VCaP (cell line): ENCODE measurements at regions not wholly inside any gene's neighbourhood (a gene's known extent, or its start where the extent isn't known, plus 50 kb on each side); places are given as distances from the start of the nearest gene placed in this dataset.

Experiments used
- H3K27ac ChIP-seq: fragments of 450-650 bp; 2 replicates; pipeline ENCODE4 v1.5.1; 2017
- TF ChIP-seq, protein P1 (sequence below): fragments of 450-650 bp; conservative IDR thresholded peaks from 2 replicates; pipeline ENCODE4 v1.5.1; 2017; ENCODE audit warnings: mild to moderate bottlenecking, moderate library complexity

DNA sequence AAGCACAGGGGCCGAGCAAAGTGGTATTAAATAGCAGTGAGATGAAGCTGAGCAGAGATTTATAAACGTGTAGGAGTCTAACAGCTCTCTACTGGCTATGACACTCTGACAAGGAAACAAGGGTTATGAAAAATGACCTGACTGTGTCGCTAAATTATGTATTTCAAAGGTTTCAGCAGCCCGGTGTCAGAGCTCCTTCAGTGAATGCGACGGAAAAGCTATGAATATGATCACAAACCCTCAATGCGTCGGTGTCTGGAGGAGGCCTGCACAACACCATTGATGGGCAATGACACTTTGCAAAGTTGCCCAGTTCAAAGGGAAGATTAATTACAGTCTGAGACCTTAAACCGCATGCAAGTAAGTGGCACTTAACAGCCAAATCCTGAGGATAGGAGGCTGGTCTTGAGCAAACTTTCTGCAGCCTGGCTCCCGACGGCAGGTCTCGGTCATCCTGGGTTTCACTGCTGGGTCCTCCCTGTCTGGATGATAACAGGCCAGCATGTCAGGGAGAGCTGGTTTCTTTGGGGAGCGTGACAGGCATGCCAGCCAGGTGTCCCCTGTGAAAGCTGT lies 615.1 kb upstream of the SALL3 start:
- TF ChIP-seq, protein P1, sequence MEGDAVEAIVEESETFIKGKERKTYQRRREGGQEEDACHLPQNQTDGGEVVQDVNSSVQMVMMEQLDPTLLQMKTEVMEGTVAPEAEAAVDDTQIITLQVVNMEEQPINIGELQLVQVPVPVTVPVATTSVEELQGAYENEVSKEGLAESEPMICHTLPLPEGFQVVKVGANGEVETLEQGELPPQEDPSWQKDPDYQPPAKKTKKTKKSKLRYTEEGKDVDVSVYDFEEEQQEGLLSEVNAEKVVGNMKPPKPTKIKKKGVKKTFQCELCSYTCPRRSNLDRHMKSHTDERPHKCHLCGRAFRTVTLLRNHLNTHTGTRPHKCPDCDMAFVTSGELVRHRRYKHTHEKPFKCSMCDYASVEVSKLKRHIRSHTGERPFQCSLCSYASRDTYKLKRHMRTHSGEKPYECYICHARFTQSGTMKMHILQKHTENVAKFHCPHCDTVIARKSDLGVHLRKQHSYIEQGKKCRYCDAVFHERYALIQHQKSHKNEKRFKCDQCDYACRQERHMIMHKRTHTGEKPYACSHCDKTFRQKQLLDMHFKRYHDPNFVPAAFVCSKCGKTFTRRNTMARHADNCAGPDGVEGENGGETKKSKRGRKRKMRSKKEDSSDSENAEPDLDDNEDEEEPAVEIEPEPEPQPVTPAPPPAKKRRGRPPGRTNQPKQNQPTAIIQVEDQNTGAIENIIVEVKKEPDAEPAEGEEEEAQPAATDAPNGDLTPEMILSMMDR = no peak
- no peak overlapping the region for H3K27ac ChIP-seq

DNA sequence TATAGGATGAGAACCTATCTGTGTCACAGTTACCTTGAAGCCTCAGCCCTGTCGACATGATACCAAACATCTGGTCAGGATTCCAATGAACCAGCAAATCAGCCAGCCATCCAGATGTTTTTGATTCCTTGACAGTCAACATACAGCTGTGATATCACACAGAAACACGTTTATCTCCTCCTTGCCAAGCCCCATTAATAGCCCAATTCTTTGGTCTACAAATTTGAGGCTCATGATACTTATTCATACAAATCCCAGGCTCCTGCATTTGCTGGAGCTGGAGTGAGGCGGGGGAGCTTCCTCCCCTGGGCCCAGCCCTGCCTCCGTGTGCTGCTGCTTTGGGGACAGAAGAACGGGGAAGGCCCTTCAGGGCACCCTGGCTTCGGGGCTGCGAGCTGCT lies 611.6 kb upstream of the SALL3 start:
- TF ChIP-seq, protein P1 = no peak
- no peak overlapping the region for H3K27ac ChIP-seq

DNA sequence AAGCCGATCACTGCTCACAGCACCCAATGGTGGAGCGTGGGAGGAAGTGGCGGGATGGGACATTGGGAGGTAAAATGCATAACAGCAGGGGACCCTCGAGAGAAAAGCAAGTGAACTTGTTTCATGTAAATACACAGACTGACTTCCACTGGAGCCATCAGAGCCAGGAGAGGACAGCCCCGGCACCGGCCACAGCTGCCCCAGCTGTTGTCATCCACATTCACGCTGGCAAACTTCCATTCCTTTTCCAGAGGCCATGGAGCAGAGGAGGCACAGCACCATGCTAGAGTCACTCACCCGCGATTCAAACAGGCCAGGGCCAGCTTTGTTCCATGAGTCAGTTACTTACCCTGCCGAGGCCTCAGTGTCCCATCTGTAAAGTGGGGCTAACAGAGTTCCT lies 610.9 kb upstream of the SALL3 start:
- TF ChIP-seq, protein P1 = no peak

DNA sequence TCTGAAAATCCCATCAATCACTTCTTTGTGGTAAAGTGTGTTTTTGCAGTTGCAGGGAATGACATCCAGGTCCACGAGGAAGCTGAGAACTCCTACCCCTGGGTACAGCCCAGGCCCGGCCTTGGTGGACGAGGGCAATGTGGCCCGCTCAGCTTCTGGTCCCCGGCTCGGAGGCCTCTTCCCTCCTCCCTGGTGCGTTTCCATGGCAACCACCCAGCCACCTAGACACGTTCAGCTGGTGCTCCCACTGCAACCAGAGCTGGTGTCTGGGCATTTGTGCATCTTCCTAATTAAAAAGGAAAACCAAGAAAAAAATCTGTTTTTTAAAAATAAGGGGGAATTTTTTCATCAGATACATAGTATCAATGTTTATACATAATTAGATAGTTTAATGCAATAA lies 603.6 kb upstream of the SALL3 start:
- TF ChIP-seq, protein P1 = no peak
- no peak overlapping the region for H3K27ac ChIP-seq

More for the DNA sequence above, 610.9 kb upstream of the SALL3 start:
- no peak overlapping the region for H3K27ac ChIP-seq

DNA sequence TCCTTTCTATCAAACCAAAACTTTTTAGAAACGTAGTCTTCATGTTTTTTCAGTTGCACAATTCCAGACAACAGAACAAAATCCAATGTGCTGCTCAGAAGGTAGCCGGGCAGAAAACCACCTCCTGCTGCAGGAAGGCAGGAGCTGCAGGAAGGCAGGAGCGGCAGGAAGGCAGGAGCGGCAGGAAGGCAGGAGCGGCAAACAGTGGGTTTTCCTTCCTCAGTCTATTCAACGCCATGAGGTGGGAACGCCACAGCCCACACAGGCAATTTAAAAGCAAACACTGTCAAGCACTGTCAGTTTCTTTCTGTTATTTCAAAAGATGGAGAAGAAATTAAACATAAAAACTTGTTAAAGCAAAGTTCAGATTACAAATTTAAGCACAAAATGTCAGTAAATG lies 601.2 kb upstream of the SALL3 start:
- TF ChIP-seq, protein P1 = no peak
- no peak overlapping the region for H3K27ac ChIP-seq

DNA sequence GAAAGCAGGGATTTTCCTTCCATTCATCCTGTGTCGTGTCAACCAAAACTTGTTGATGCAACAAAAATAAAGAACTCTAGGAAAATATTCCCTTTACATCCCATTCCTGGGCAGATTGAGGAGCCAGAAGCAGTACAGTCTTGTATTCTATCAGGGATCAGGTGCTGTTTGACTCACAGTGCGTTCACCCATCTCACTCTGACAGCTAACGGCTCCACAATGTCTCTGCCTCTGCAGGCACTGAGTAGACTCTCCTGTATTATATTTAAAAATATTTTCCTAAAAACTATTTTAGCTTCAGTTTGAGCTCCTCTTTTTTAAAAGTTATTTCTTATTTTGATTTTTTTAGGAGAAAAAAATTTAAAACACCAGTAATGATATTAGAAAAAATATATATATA lies 600.6 kb upstream of the SALL3 start:
- no peak overlapping the region for H3K27ac ChIP-seq
- TF ChIP-seq, protein P1 = no peak

DNA sequence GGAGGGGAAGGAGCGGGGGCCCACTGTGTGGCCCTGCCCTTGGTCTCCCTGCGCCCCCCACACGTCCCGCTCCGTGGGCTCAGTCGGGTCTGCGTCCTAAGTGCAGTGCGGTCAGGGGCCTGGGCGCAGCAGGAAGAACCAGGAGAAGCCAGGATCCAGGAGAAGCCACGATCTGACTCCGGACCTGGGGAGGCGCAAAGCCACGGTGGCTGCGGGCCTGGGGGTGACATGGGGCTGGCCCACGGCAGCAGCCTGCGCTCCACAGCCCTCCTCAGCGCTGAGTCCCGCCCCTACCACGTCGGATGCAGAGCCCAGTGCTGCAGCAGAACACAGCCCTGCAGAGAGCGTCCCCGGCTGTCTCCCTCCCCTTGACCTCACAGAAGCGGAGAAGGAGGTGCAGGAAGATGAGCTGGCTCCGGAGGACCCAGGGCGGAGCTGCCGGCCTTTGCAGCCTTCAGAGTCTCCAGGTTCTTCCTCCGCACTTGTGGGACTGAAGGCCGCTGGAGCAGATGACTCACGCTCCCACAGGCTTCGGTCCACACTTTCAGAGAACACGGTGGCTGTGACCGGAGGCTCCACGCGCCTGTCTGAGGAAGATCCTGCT lies 589.2 kb upstream of the SALL3 start:
- H3K27ac ChIP-seq = no peak overlapping the region
- TF ChIP-seq, protein P1 = no peak
